Effector memory CD8-positive, alpha-beta T cell (primary cell): ENCODE measurements at regions not wholly inside any gene's neighbourhood (a gene's known extent, or its start where the extent isn't known, plus 50 kb on each side); places are given as distances from the start of the nearest gene placed in this dataset.

ENCODE experiments used
- ATAC-seq: fragments of 150-1000 bp; cut with Tn5 transposase; replicated peaks from 2 replicates; pipeline ENCODE4 v1.10.0; 2021; ENCODE audit warnings: mild to moderate bottlenecking, moderate library complexity
- DNase-seq, 3 experiments: peaks; one replicate each; pipeline ENCODE4 v3.0.0; 2021
- H3K27ac Mint-ChIP-seq, 2 donors: one replicate each; pipeline ENCODE4 v1.8.0; 2022; ENCODE audit warnings: mild to moderate bottlenecking in 2 of 2, mixed read lengths in 2 of 2, moderate library complexity in 2 of 2
- H3K27me3 Mint-ChIP-seq, 2 donors: one replicate each; pipeline ENCODE4 v1.8.0; 2022; ENCODE audit warnings: mixed read lengths in 2 of 2
- H3K36me3 Mint-ChIP-seq: one replicate; pipeline ENCODE4 v1.8.0; 2022; ENCODE audit warnings: mild to moderate bottlenecking, moderate library complexity, mixed read lengths; ENCODE audit not compliant: insufficient read depth
- H3K4me1 Mint-ChIP-seq, 2 donors: one replicate each; pipeline ENCODE4 v1.8.0; 2022; ENCODE audit warnings: low read depth in 2 of 2, mixed read lengths in 2 of 2
- H3K4me3 Mint-ChIP-seq, 2 donors: one replicate each; pipeline ENCODE4 v1.8.0; 2022; ENCODE audit warnings: mild to moderate bottlenecking in 2 of 2, mixed read lengths in 2 of 2, moderate library complexity in 2 of 2
- H3K9me3 Mint-ChIP-seq, 2 donors: one replicate each; pipeline ENCODE4 v1.8.0; 2022; ENCODE audit warnings: mixed read lengths in 2 of 2

DNA sequence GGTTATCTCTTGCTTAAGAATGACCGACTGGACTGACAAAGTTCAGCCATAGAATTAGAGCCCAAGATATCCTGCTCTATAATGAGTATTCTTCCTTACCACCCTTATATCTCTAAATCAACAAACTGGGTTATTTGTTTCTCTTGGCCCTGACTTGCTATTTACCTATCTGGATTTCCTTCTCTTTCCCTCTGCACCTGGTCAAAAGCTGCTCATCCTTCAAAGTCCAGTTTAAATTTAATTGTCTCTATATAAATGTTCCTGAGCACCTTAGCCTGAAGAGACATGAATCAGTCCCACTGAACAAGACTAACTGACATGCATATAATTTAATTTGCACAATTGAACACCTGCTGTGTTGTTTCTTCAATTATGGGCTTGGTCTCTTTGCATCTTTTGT lies 127.1 kb upstream of the KCNJ15 start:
- no peak for DNase-seq
- H3K27me3 Mint-ChIP-seq: peaks cover 23 to 27% of the 10 kb centered on the region in 2 donors
- H3K27ac Mint-ChIP-seq: no peak overlapping the region
- no peaks in the 10 kb centered on the region for H3K36me3 Mint-ChIP-seq
- no peaks in the 10 kb centered on the region for H3K4me1 Mint-ChIP-seq
- H3K9me3 Mint-ChIP-seq: no peaks in the 10 kb centered on the region
- H3K4me3 Mint-ChIP-seq: no peak overlapping the region
- ATAC-seq: no peak

DNA sequence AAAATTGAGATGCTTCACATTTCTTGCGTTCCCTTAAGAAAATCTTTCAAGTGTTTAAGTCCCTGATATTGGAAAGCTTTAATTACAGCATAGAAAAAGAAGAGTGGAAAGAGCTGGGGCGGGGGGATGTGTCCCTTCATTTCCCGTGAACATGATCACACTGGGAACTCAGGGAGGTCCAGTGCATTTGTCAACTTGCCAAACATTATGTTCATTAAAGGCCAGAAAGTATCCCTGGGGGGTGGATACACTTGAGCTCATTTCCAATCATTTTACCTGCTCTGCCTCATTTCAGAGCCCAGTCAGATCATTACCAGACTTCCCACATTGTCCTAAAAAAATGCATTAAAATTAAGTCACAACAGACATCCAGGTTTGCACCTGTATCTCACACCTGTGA lies 123.6 kb upstream of the KCNJ15 start:
- no peak for ATAC-seq
- H3K36me3 Mint-ChIP-seq: no peaks in the 10 kb centered on the region

DNA sequence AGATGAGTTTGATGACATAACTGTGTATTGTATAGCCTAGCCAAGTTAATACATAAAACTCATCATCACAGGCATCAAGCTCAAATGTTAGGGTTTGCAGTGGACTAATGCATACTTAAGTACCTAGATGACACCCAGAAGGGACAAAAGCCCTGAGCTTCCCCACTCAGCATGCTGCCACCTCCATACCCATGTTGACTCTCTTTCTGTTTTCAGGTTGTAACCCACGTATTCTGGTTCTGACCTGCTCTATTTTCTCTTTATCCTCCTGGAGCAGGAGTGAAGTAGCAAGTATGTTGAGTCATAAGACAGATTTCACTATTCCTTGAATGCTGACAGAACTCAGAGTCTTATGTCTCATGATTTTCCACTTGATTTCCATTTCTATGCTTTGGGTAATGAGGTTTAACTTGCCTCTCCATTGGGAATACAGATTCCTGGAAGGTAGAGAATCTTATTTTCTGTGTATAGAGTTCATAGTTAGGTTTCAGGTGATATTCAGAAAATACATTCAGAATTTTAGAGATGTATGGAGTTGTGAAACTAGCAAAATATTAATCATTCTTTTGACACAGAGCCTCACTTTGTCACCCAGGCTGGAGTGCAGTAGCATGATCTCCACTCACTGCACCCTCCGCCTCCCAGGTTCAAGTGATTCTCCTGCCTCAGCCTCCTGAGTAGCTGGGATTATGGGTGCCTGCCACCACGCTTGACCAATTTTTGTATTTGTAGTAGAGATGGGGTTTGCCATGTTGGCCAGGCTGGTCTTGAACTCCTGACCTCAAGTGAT lies 122.5 kb upstream of the KCNJ15 start:
- H3K27me3 Mint-ChIP-seq: peaks cover 17 to 27% of the 10 kb centered on the region in 2 donors
- no peak for DNase-seq

More for the DNA sequence above, 123.6 kb upstream of the KCNJ15 start:
- Mint-ChIP-seq H3K4me3 (no peak overlapping the region), H3K27ac (no peak overlapping the region), H3K4me1 (no peaks in the 10 kb centered on the region), H3K27me3 (peaks cover 17 to 27% of the 10 kb centered on the region in 2 donors), H3K9me3 (no peaks in the 10 kb centered on the region)
- DNase-seq: no peak

DNA sequence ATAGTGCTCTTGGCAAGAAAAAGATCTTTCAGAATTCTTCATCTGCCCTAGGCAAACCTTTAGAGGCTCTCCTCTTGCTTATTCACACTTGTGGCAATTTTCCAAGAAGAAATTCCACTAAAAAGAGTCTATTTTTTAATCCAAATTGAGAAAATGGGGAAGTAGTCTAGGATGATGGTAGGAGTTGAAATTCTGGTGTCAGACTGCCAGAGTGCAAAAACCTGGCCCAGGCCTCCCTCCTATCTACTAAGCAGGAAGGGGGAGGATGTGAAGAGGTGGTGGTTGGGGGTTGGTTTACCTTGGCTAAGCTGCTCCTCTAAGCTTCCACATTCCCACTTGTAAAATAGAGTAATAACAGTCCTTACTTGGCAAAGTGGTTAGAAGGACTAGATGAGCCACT lies 120.6 kb upstream of the KCNJ15 start:
- H3K36me3 Mint-ChIP-seq: no peaks in the 10 kb centered on the region
- no peaks in the 10 kb centered on the region for H3K4me1 Mint-ChIP-seq
- H3K4me3 Mint-ChIP-seq: no peak overlapping the region
- no peak overlapping the region for H3K27ac Mint-ChIP-seq
- H3K9me3 Mint-ChIP-seq: no peaks in the 10 kb centered on the region
- no peak for DNase-seq
- peaks cover 7 to 10% of the 10 kb centered on the region in 2 donors for H3K27me3 Mint-ChIP-seq
- ATAC-seq: no peak

More for the DNA sequence above, 122.5 kb upstream of the KCNJ15 start:
- no peaks in the 10 kb centered on the region for H3K9me3 Mint-ChIP-seq
- no peak for ATAC-seq
- no peaks in the 10 kb centered on the region for H3K4me1 Mint-ChIP-seq
- H3K4me3 Mint-ChIP-seq: no peak overlapping the region
- H3K27ac Mint-ChIP-seq: no peak overlapping the region
- H3K36me3 Mint-ChIP-seq: no peaks in the 10 kb centered on the region

DNA sequence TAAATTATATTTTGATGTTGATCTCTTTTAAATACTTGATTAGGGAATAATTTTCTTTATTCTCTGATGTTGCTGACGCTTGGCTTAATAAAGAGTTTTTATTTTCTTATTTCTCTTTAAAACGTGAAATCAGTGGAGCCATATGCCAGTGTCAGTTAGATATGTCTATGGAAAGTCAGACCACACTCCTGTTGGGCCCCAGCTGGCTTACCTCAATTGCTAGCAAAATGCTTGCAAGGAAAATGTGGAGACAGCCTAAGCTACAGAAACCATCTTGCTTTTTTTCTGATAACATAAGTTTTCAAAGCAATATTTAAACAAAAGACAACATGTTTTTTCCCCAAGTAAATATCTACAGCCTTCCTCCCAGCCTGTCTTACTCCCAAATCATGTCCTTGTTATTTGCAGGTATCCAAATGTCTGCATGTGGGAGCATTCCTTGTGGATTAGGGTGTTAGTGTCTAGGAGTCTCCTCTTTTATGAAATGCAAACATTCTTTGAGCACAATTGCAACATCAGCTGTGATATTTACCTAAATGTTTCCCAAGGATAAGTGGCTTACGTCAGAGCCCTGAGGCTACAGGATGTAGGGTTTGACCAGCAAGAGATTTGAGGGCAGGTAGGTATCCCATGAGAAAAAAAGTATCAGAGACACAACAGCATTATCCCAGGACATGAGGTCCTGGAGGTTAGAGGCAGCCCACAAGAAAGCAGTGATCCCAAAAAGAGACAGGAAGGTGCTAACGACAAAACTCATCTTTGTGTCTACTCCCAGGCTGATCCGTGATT lies 117.2 kb upstream of the KCNJ15 start:
- Mint-ChIP-seq H3K4me3 (no peak overlapping the region), H3K4me1 (no peaks in the 10 kb centered on the region), H3K9me3 (peaks cover 0 to 3% of the 10 kb centered on the region in 2 donors), H3K36me3 (no peaks in the 10 kb centered on the region), H3K27me3 (peaks cover under 1 to 17% of the 10 kb centered on the region in 2 donors), H3K27ac (no peak overlapping the region)
- ATAC-seq (no peak), DNase-seq (no peak)

DNA sequence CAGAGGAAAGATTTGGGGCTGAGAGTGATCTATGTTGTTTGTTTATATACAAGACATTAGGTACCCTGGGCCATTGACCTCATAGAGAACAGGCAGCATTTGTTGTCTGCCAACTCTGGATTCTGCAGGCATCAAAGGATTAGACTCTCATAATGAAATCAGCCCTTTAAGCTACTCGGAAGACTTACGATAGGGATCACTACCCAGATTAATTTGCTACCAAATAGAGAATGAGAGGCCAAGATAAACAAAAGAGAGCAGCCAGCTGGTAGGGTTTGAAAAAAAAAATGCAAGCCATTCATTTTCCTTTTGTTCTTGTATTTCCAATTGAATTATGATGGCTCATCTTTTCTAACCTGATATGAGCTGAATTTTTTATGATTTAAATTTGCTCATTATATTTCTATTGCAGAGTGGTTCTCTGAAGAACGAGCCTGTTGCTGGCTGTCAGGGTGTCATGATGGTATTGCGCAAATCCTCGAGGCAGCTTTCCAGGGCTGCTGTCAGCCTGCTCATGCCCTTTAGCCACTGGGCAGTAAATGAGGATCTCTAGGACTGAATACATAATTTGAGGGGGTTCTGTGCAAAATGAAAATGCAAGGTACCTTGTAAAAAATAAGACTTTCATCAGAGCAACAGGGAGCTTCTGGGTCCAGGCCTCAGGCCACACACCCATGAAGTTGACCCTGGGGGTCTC lies 116.4 kb upstream of the KCNJ15 start:
- Mint-ChIP-seq H3K9me3 (peaks cover 4% of the 10 kb centered on the region in 2 donors), H3K4me3 (no peak overlapping the region), H3K36me3 (no peaks in the 10 kb centered on the region), H3K4me1 (no peaks in the 10 kb centered on the region), H3K27ac (no peak overlapping the region), H3K27me3 (peaks cover 0 to 17% of the 10 kb centered on the region in 2 donors)
- DNase-seq (no peak), ATAC-seq (no peak)

DNA sequence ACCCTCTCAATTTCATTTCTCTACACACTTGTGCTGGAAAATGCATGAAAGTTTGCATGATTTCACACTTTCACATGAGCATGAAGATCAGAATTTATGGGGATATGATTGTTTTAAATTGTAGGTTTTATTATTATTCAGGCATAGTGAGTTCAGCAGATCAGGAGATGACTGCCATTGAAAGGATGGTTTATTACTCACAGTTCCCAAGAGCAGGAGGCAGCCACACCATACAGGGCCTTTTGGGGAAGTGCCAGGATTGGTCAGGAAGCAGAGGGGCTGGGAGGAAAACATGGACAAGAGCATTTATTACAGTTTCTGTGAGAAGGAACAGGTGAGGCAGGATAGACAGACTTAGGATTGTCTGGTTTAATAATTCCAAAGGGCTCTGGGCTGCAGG lies 114.6 kb upstream of the KCNJ15 start:
- no peak overlapping the region for H3K4me3 Mint-ChIP-seq
- no peak for ATAC-seq
- H3K36me3 Mint-ChIP-seq: no peaks in the 10 kb centered on the region

DNA sequence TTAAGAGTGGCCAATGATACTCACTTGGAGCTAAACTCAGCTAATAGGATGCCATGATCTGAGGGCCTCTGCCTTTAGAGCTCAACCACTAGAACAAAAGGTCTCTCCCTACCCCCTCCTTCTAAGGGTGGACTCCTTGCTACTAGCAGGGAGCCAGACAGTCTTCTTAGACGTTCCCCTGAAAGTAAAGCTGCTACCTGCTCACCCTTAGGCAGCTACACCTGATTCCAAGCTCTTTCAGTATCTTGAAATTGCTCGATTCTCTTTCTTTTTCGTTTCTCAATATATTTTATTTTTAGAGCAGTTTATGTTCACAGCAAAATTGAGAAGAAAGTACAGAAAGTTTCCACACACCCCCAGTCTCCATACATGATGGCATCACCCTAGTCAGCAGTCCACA lies 112.6 kb upstream of the KCNJ15 start:
- ATAC-seq (no peak), DNase-seq (no peak)
- no peak overlapping the region for H3K4me3 Mint-ChIP-seq
- H3K4me1 Mint-ChIP-seq: no peaks in the 10 kb centered on the region
- no peaks in the 10 kb centered on the region for H3K36me3 Mint-ChIP-seq
- H3K27ac Mint-ChIP-seq: no peak overlapping the region
- H3K9me3 Mint-ChIP-seq: peaks cover 6 to 8% of the 10 kb centered on the region in 2 donors
- peaks cover 12 to 26% of the 10 kb centered on the region in 2 donors for H3K27me3 Mint-ChIP-seq

More for the DNA sequence above, 114.6 kb upstream of the KCNJ15 start:
- Mint-ChIP-seq H3K27me3 (peaks cover 4 to 17% of the 10 kb centered on the region in 2 donors), H3K9me3 (peaks cover 6 to 8% of the 10 kb centered on the region in 2 donors), H3K27ac (no peak overlapping the region), H3K4me1 (no peaks in the 10 kb centered on the region)
- DNase-seq: no peak

DNA sequence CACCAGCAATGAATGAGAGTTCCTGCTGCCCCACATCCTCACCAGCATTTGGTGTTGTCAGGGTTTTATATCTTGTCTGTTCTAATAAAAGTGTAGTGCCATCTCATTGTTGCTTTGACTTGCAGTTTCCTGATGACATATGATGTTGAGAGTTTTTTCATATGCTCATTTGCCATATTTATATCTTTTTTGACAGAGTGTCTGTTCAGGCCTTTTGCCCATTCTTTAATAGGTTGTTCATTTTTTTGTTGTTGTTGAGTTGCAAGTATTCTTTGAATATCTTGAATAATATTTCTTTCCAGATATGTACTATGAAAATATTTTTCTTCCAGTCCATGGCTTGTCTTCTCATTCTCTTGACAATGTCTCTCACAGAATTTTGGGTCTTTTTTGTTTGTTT lies 111.7 kb upstream of the KCNJ15 start:
- peaks cover 6 to 8% of the 10 kb centered on the region in 2 donors for H3K9me3 Mint-ChIP-seq
- no peak overlapping the region for H3K4me3 Mint-ChIP-seq
- no peaks in the 10 kb centered on the region for H3K4me1 Mint-ChIP-seq
- ATAC-seq (no peak), DNase-seq (no peak)
- H3K27me3 Mint-ChIP-seq: peaks cover 12 to 26% of the 10 kb centered on the region in 2 donors
- H3K27ac Mint-ChIP-seq: no peak overlapping the region
- H3K36me3 Mint-ChIP-seq: no peaks in the 10 kb centered on the region

DNA sequence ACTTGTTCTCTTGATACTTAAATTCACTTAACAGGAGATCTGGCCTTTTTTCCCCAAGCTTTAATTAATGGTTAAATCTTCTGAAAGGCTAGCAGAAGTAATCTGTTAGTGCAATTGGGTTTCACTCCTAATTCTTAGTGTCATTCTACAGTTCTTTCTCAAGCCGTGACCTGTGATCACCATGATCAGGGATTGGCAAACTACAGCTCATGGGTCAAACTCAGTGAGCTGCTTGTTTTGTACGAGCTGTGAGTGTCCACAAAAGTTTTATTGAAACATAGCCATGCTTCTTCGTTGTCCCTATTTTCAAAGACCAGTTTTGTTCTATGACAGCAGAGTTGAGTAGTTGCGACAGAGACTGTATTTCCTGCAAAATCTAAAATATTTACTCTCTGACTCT lies 109.4 kb upstream of the KCNJ15 start:
- peaks cover 15 to 26% of the 10 kb centered on the region in 2 donors for H3K27me3 Mint-ChIP-seq
- DNase-seq (no peak), ATAC-seq (no peak)
- no peaks in the 10 kb centered on the region for H3K4me1 Mint-ChIP-seq
- no peak overlapping the region for H3K4me3 Mint-ChIP-seq
- H3K27ac Mint-ChIP-seq: no peak overlapping the region
- peaks cover 3 to 8% of the 10 kb centered on the region in 2 donors for H3K9me3 Mint-ChIP-seq
- no peaks in the 10 kb centered on the region for H3K36me3 Mint-ChIP-seq

DNA sequence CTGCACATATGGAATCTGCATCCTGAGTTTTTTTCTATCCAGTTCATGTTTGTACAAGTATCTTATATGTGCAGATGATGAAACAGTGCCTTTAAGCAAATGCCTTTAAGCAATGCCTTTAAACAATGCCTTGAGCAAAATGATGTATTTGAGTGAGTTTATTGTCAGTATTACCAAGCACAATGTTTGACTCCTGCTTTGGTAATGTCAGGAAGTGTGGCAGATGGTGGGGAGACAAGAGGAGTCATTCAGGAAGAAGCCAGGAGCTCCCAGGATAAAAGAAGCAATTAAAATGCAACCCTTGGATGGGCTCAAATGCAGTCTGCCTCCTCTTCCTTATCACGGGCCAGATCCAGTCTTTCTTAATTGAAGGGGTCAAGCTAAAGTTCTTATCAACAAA lies 108.7 kb upstream of the KCNJ15 start:
- no peak for ATAC-seq
- H3K36me3 Mint-ChIP-seq: no peaks in the 10 kb centered on the region
- H3K9me3 Mint-ChIP-seq: peaks cover 3 to 8% of the 10 kb centered on the region in 2 donors
- H3K4me1 Mint-ChIP-seq: no peaks in the 10 kb centered on the region
- H3K4me3 Mint-ChIP-seq: no peak overlapping the region
- H3K27ac Mint-ChIP-seq: no peak overlapping the region
- H3K27me3 Mint-ChIP-seq: peaks cover 21 to 30% of the 10 kb centered on the region in 2 donors
- no peak for DNase-seq

DNA sequence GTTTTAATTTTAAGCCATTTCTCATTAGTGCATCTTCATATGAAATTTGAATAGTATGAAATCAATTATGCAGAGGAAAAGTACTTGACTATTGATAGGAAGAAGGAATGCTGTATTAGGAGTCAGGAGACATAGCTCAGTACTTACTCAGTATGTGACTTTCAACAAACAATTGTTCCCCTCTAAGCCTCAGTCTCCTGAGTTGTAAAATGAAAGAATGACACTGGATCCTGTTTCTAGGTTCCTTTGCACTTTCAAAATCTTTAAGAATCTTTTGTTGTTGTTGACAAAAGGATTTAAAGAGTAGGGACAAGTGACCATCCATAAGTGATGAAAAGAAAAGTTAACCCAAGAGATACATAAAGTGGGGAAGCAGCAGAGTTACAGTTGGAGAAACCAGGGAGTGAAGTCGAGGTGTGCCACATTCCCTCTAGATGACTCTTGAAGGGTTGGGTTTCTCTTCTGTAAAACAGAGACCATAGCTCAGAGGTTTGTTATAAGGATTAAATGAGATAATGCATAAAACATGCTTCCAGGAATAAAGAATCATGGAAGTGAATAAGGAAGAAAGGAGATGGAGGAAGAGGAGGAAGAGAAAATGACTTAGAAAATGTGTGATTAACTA lies 105.7 kb upstream of the KCNJ15 start:
- no peaks in the 10 kb centered on the region for H3K36me3 Mint-ChIP-seq
- H3K4me3 Mint-ChIP-seq: no peak overlapping the region
- H3K4me1 Mint-ChIP-seq: no peaks in the 10 kb centered on the region
- no peak overlapping the region for H3K27ac Mint-ChIP-seq
- H3K9me3 Mint-ChIP-seq: no peaks in the 10 kb centered on the region
- DNase-seq (no peak), ATAC-seq (no peak)
- peaks cover 21 to 37% of the 10 kb centered on the region in 2 donors for H3K27me3 Mint-ChIP-seq

DNA sequence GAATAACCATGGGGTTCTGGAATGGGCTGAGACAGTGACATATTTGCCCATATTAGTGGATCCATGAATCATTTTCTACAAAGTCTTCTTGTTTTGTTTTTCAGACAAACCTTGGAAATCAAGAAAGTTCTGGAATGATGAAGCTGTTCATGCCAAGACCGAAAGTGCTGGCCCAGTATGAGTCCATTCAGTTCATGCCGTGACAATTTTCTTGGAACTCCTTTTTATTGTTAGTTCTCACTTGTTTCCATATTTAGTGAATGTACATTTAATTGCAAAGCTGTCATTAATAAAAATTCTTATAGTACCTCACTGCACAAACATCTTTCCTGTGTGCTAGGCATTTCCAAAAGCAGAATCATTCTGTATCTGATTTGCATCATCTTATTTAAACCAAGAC lies 100.6 kb upstream of the KCNJ15 start:
- Mint-ChIP-seq H3K9me3 (no peaks in the 10 kb centered on the region), H3K4me3 (no peak overlapping the region), H3K4me1 (no peaks in the 10 kb centered on the region), H3K27me3 (peaks cover 8 to 24% of the 10 kb centered on the region in 2 donors), H3K36me3 (no peaks in the 10 kb centered on the region), H3K27ac (no peak overlapping the region)
- ATAC-seq (no peak), DNase-seq (no peak)
